H1 (cell line): ENCODE measurements at regions not wholly inside any gene's neighbourhood (a gene's known extent, or its start where the extent isn't known, plus 50 kb on each side); places are given as distances from the start of the nearest gene placed in this dataset.

Source experiments
- CTCF ChIA-PET: fragments of 300-600 bp; sonication (Branson Sonifier 250); formaldehyde crosslinking; loops from one replicate; lab custom pipeline; 2021; ENCODE audit not compliant: partially characterized antibody; lab: Charles Lee
- POLR2A ChIA-PET: fragments of 300-600 bp; sonication (Branson Sonifier 250); formaldehyde crosslinking; loops from one replicate; lab custom pipeline; 2021; ENCODE audit warnings: inconsistent platforms; ENCODE audit not compliant: partially characterized antibody; lab: Charles Lee
- DNase-seq, 2 experiments: peaks; one replicate each; pipeline versions ENCODE4 v3.0.0 to v3.0.0-alpha.2; 2010 to 2022; ENCODE audit warnings: low spot score in 2 of 2, low read depth in 1 of 2, mixed read lengths in 1 of 2
- FAIRE-seq: peaks from 2 replicates; lab custom pipeline; 2011; peaks lifted over from hg19 to GRCh38; lab: Jason Lieb, UNC
- H2AFZ ChIP-seq: 2 replicates; pipeline ENCODE4 v1.8.1; 2012; ENCODE audit warnings: low read length, inconsistent platforms
- H2AK5ac ChIP-seq: 2 replicates; pipeline ENCODE4 v1.6.1; 2013; ENCODE audit warnings: low read depth, low read length
- H2BK120ac ChIP-seq: replicated peaks from 2 replicates; pipeline ENCODE3; 2013; ENCODE audit warnings: low read depth, low read length, inconsistent platforms
- H2BK12ac ChIP-seq: 2 replicates; pipeline ENCODE4 v1.6.1; 2013; ENCODE audit warnings: low read depth, low read length
- H2BK15ac ChIP-seq: 2 replicates; pipeline ENCODE4 v1.6.1; 2013; ENCODE audit warnings: low read length
- H2BK20ac ChIP-seq: 2 replicates; pipeline ENCODE4 v1.6.1; 2013; ENCODE audit warnings: low read length
- H2BK5ac ChIP-seq: 2 replicates; pipeline ENCODE4 v1.6.1; 2013; ENCODE audit warnings: low read depth, low read length
- H3K14ac ChIP-seq: 2 replicates; pipeline ENCODE4 v1.6.1; 2013; ENCODE audit warnings: inconsistent platforms; ENCODE audit not compliant: insufficient read length
- H3K18ac ChIP-seq: 2 replicates; pipeline ENCODE4 v1.6.1; 2013; ENCODE audit warnings: low read length; ENCODE audit errors: extremely low read depth
- H3K23ac ChIP-seq: 2 replicates; pipeline ENCODE4 v1.6.1; 2013; ENCODE audit warnings: inconsistent platforms; ENCODE audit not compliant: insufficient read length
- H3K23me2 ChIP-seq: 2 replicates; pipeline ENCODE4 v1.6.1; 2013; ENCODE audit warnings: low read depth, low read length
- H3K27ac ChIP-seq: 2 replicates; pipeline ENCODE4 v1.6.1; 2011; ENCODE audit warnings: low read depth, low read length, inconsistent platforms
- H3K27me3 ChIP-seq, 4 experiments: replicated peaks in 1 of 4; 1 replicate in 1 of 4; 2 replicates in 3 of 4; pipeline versions ENCODE4 v1.6.1 to v1.8.1; 2011 to 2013; ENCODE audit warnings: low read length in 3 of 4, mild to moderate bottlenecking in 3 of 4, inconsistent platforms in 2 of 4, mixed read lengths in 2 of 4, moderate library complexity in 1 of 4; ENCODE audit not compliant: control insufficient read depth in 3 of 4, insufficient read depth in 3 of 4; ENCODE audit errors: extremely low read depth in 1 of 4
- H3K36me3 ChIP-seq, 4 experiments: 2 replicates each; pipeline versions ENCODE4 v1.6.1 to v1.8.1; 2011 to 2013; ENCODE audit warnings: mild to moderate bottlenecking in 4 of 4, low read length in 3 of 4, moderate library complexity in 2 of 4, control low read depth in 1 of 4, inconsistent platforms in 1 of 4; ENCODE audit not compliant: insufficient read depth in 4 of 4, control insufficient read depth in 2 of 4
- H3K4ac ChIP-seq: replicated peaks from 2 replicates; pipeline ENCODE3; 2013; ENCODE audit warnings: low read length, low read depth, mixed read lengths, inconsistent platforms; ENCODE audit not compliant: insufficient read length
- H3K4me1 ChIP-seq, 4 experiments: replicated peaks in 1 of 4; 1 replicate in 1 of 4; 2 replicates in 3 of 4; pipeline versions ENCODE4 v1.6.1 to v1.8.1; 2011 to 2013; ENCODE audit warnings: low read length in 3 of 4, inconsistent platforms in 2 of 4, mixed read lengths in 1 of 4; ENCODE audit not compliant: insufficient read depth in 4 of 4, control insufficient read depth in 3 of 4
- H3K4me2 ChIP-seq, 2 experiments: 2 replicates each; pipeline versions ENCODE4 v1.6.1 to v1.8.1; 2011 to 2013; ENCODE audit warnings: low read depth in 2 of 2, low read length in 2 of 2, control low read depth in 1 of 2, inconsistent platforms in 1 of 2, mild to moderate bottlenecking in 1 of 2; ENCODE audit not compliant: insufficient read depth in 1 of 2
- H3K4me3 ChIP-seq, 4 experiments: fragments of 200-600, 300-600 bp in 1 of 4; sonication (generic), shearing (Covaris generic), sonication (Bioruptor Twin) in 1 of 4; 2 replicates each; pipeline versions ENCODE4 v1.5.1 to v1.8.1; 2011 to 2016; ENCODE audit warnings: low read length in 4 of 4, low read depth in 3 of 4, control low read depth in 2 of 4, inconsistent platforms in 2 of 4, mild to moderate bottlenecking in 2 of 4, mixed read lengths in 1 of 4, moderate library complexity in 1 of 4; ENCODE audit not compliant: insufficient read depth in 2 of 4; ENCODE audit errors: extremely low read depth in 1 of 4
- H3K56ac ChIP-seq: replicated peaks from 2 replicates; pipeline ENCODE3; 2013; ENCODE audit warnings: low read depth, mild to moderate bottlenecking, mixed read lengths, low read length, inconsistent platforms; ENCODE audit not compliant: insufficient read length
- H3K79me1 ChIP-seq: 2 replicates; pipeline ENCODE4 v1.6.1; 2013; ENCODE audit warnings: low read depth, low read length, control low read depth
- H3K79me2 ChIP-seq, 2 experiments: 2 replicates each; pipeline versions ENCODE4 v1.6.1 to v1.8.1; 2012 to 2013; ENCODE audit warnings: low read length in 2 of 2, mild to moderate bottlenecking in 2 of 2, inconsistent platforms in 1 of 2; ENCODE audit not compliant: insufficient read depth in 2 of 2, control insufficient read depth in 1 of 2
- H3K9ac ChIP-seq, 4 experiments: replicated peaks in 1 of 4; 1 replicate in 1 of 4; 2 replicates in 3 of 4; pipeline versions ENCODE4 v1.6.1 to v1.8.1; 2011 to 2013; ENCODE audit warnings: low read depth in 3 of 4, low read length in 3 of 4, control low read depth in 2 of 4, mild to moderate bottlenecking in 2 of 4, moderate library complexity in 2 of 4, inconsistent platforms in 1 of 4; ENCODE audit errors: extremely low read depth in 1 of 4
- H3K9me3 ChIP-seq, 2 experiments: 2 replicates each; pipeline versions ENCODE4 v1.6.1 to v1.8.1; 2012 to 2013; ENCODE audit warnings: mild to moderate bottlenecking in 2 of 2, moderate library complexity in 2 of 2, control low read depth in 1 of 2, inconsistent platforms in 1 of 2, low read depth in 1 of 2, low read length in 1 of 2, mixed read lengths in 1 of 2; ENCODE audit not compliant: insufficient read depth in 2 of 2
- H4K20me1 ChIP-seq, 2 experiments: replicated peaks in 1 of 2; 2 replicates each; pipeline versions ENCODE3 to v1.8.1; 2011 to 2013; ENCODE audit warnings: inconsistent platforms in 2 of 2, low read length in 2 of 2, mild to moderate bottlenecking in 1 of 2; ENCODE audit not compliant: insufficient read depth in 2 of 2, control insufficient read depth in 1 of 2
- H4K5ac ChIP-seq: 2 replicates; pipeline ENCODE4 v1.6.1; 2013; ENCODE audit warnings: low read length, low read depth, mixed read lengths, inconsistent platforms; ENCODE audit not compliant: insufficient read length
- H4K8ac ChIP-seq: 2 replicates; pipeline ENCODE4 v1.8.0; 2013; ENCODE audit warnings: mild to moderate bottlenecking, moderate library complexity, low read length, inconsistent platforms; ENCODE audit not compliant: insufficient read depth; ENCODE audit errors: extremely low read depth
- H4K91ac ChIP-seq: replicated peaks from 2 replicates; pipeline ENCODE3; 2013; ENCODE audit warnings: low read length, mixed read lengths, inconsistent platforms; ENCODE audit not compliant: insufficient read length
- CEBPB ChIP-seq: IDR thresholded peaks from 2 replicates; pipeline ENCODE4 v1.6.1; 2012; ENCODE audit warnings: low read depth, low read length
- MAFK ChIP-seq: IDR thresholded peaks from 2 replicates; pipeline ENCODE4 v1.6.1; 2012; ENCODE audit warnings: low read depth, mild to moderate bottlenecking, improper control_type of control experiment, low read length
- RAD21 ChIP-seq, 2 experiments: IDR thresholded peaks in 1 of 2; conservative IDR thresholded peaks in 1 of 2; 2 replicates each; pipeline ENCODE4 v1.6.1; 2011; ENCODE audit warnings: low read depth in 2 of 2, low read length in 2 of 2, improper control_type of control experiment in 1 of 2, inconsistent platforms in 1 of 2, mild to moderate bottlenecking in 1 of 2, moderate library complexity in 1 of 2
- TAF7 ChIP-seq: optimal IDR thresholded peaks from 2 replicates; pipeline ENCODE3; 2011; ENCODE audit warnings: low read depth, mild to moderate bottlenecking, inconsistent platforms, low read length, moderate library complexity, borderline replicate concordance
- WGBS, 2 experiments: shearing (Covaris generic) in 1 of 2; methylation state at CpG; one replicate each; pipeline versions ENCODE4 v1.1.6 to v1.1.7; 2013 to 2015; ENCODE audit warnings: low lambda C conversion rate in 2 of 2, mixed read lengths in 2 of 2, inconsistent platforms in 1 of 2, low coverage in 1 of 2, missing lambda C conversion rate in 1 of 2; ENCODE audit not compliant: insufficient replicate concordance in 2 of 2, insufficient coverage in 1 of 2, insufficient read length in 1 of 2; ENCODE audit errors: extremely low coverage in 1 of 2, missing lambda C conversion rate in 1 of 2; 5-methylcytosine and 5-hydroxymethylcytosine counted together
- TF ChIP-seq, protein P1 (sequence below), 3 experiments: IDR thresholded peaks; 1 replicate in 2 of 3; 2 replicates in 1 of 3; pipeline versions ENCODE4 v1.5.1 to v1.6.1; 2011; ENCODE audit warnings: low read length in 3 of 3, mild to moderate bottlenecking in 3 of 3, inconsistent platforms in 2 of 3, low read depth in 1 of 3, moderate library complexity in 1 of 3; ENCODE audit not compliant: insufficient read depth in 1 of 3; ENCODE audit errors: control extremely low read depth in 1 of 3
- TF ChIP-seq, protein P2 (sequence below): IDR thresholded peaks from 2 replicates; pipeline ENCODE4 v1.6.1; 2012; ENCODE audit warnings: inconsistent platforms

DNA sequence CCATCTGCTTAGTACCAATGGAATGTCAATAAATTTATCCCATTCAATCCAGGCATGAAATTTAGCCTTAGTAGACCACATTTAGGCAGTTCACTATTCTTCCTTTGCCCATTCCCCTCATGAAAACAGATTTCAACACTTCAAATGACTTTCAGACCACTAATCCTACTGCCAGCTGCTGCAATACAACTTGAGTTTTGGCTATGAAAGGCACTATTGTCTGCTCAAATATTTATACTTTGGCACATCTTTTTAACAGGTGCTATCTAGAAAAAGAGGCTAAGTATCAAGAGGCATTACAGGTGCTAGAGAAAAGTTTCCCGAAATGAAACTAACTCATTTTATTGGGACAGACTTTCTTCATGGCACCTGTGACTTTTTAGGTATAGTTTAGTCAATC, 499.8 kb downstream of the C12orf50 start:
- H4K5ac ChIP-seq: no peak overlapping the region
- no peaks in the 10 kb centered on the region for H3K9me3 ChIP-seq
- CTCF ChIA-PET: interaction anchor here (1.2 kb wide), 1 partner anchor 254 kb away, joined by 4 read pairs; no protein-coding TSS in a partner anchor
- no peak overlapping the region for H3K4me2 ChIP-seq
- WGBS, 2 experiments: 88% methylated on average over 1 of the region's 1 CpG; no CpG with 5 or more reads in 1 of the 2 experiments
- no peak overlapping the region for H2BK20ac ChIP-seq
- H2BK120ac ChIP-seq: no peak overlapping the region
- H3K27ac ChIP-seq: no peak overlapping the region
- peaks cover 0 to 3% (median 0%) of the 10 kb centered on the region in 4 experiments; a peak in 1 of 7 replicates for H3K4me1 ChIP-seq
- no peak overlapping the region for H3K4ac ChIP-seq
- H3K23me2 ChIP-seq: no peaks in the 10 kb centered on the region
- DNase-seq (no peak), FAIRE-seq (no peak)
- no peak overlapping the region for H2AFZ ChIP-seq
- H3K18ac ChIP-seq: no peak overlapping the region
- no peak overlapping the region for H4K8ac ChIP-seq
- no peaks in the 10 kb centered on the region for H3K79me1 ChIP-seq
- H3K14ac ChIP-seq: no peak overlapping the region
- no peak overlapping the region for H2AK5ac ChIP-seq
- H3K27me3 ChIP-seq: no peaks in the 10 kb centered on the region
- H3K4me3 ChIP-seq: no peak overlapping the region
- H3K36me3 ChIP-seq: no peaks in the 10 kb centered on the region
- H3K56ac ChIP-seq: no peak overlapping the region
- no peaks in the 10 kb centered on the region for H3K79me2 ChIP-seq
- H4K20me1 ChIP-seq: no peaks in the 10 kb centered on the region
- H3K9ac ChIP-seq: no peak overlapping the region
- H2BK5ac ChIP-seq: no peak overlapping the region
- H2BK15ac ChIP-seq: no peak overlapping the region
- H4K91ac ChIP-seq: no peak overlapping the region
- no peak overlapping the region for H2BK12ac ChIP-seq
- POLR2A ChIA-PET: no interaction called here
- no peak overlapping the region for H3K23ac ChIP-seq
- TF ChIP-seq, protein P1, sequence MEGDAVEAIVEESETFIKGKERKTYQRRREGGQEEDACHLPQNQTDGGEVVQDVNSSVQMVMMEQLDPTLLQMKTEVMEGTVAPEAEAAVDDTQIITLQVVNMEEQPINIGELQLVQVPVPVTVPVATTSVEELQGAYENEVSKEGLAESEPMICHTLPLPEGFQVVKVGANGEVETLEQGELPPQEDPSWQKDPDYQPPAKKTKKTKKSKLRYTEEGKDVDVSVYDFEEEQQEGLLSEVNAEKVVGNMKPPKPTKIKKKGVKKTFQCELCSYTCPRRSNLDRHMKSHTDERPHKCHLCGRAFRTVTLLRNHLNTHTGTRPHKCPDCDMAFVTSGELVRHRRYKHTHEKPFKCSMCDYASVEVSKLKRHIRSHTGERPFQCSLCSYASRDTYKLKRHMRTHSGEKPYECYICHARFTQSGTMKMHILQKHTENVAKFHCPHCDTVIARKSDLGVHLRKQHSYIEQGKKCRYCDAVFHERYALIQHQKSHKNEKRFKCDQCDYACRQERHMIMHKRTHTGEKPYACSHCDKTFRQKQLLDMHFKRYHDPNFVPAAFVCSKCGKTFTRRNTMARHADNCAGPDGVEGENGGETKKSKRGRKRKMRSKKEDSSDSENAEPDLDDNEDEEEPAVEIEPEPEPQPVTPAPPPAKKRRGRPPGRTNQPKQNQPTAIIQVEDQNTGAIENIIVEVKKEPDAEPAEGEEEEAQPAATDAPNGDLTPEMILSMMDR (IDR thresholded peaks at IDR 0.05; ENCODE audit: control extremely low read depth in 1 of 3, insufficient read depth in 1 of 3, low read depth in 1 of 3, low read length in 3 of 3): no peak
- TF ChIP-seq CEBPB: no peak
- no peak for TF ChIP-seq RAD21 (IDR thresholded peaks at IDR 0.05 in 1 of 2, conservative IDR thresholded peaks at IDR 0.05 in 1 of 2; ENCODE audit: low read depth in 2 of 2, low read length in 2 of 2)
- no peak for TF ChIP-seq MAFK
- TF ChIP-seq, protein P2, sequence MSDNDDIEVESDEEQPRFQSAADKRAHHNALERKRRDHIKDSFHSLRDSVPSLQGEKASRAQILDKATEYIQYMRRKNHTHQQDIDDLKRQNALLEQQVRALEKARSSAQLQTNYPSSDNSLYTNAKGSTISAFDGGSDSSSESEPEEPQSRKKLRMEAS: no peak
- TF ChIP-seq TAF7: no peak
